Peyer's patch (tissue), 4 donors: ENCODE measurements at regions not wholly inside any gene's neighbourhood (a gene's known extent, or its start where the extent isn't known, plus 50 kb on each side); places are given as distances from the start of the nearest gene placed in this dataset.
"Not testable (repeated sequence)": the region's sequence is repeated elsewhere in the genome, so short reads cannot be mapped to it uniquely, and the experiment has no call there.

Experiments
- CTCF ChIP-seq, 6 experiments: fragments of 450-650 bp in 4 of 6; fragments of 200-600 bp in 2 of 6; sonication (generic) in 1 of 6; IDR thresholded peaks; one replicate each; pipeline ENCODE4 v1.5.1; 2017 to 2019; ENCODE audit warnings: antibody characterized with exemption in 6 of 6, mild to moderate bottlenecking in 3 of 6, moderate library complexity in 1 of 6
- POLR2A ChIP-seq, 2 donors: fragments of 450-650 bp; IDR thresholded peaks; one replicate each; pipeline ENCODE4 v1.5.1; 2017; ENCODE audit warnings: antibody characterized with exemption in 2 of 2, mild to moderate bottlenecking in 2 of 2, moderate library complexity in 2 of 2

GRCh38 chr9:97187706-97188105, 119.8 kb upstream of the CCDC180 start:
- not testable (repeated sequence) for TF ChIP-seq CTCF, POLR2A (IDR thresholded peaks at IDR 0.05)
